ENCODE measurements at regions not wholly inside any gene's neighbourhood (a gene's known extent, or its start where the extent isn't known, plus 50 kb on each side); places are given as distances from the start of the nearest gene placed in this dataset.

GRCh38 chr13:86725105-86725504 lies 925.9 kb upstream of the SLITRK6 start:
- H3K4me2 ChIP-seq (ENCODE audit: insufficient read depth, low read length) = no peak overlapping the region
- intact Hi-C loops (cut with micrococcal nuclease) = no loop called here

More at GRCh38 chr13:86725105-86725504, 925.9 kb upstream of the SLITRK6 start:
- Histone ChIP-seq H3K36me3 (ENCODE audit: control insufficient read depth in 2 of 2, extremely low read depth in 1 of 2, insufficient read depth in 2 of 2, low read length in 2 of 2) (no peaks in the 10 kb centered on the region), H3K27me3 (ENCODE audit: control insufficient read depth in 2 of 2, insufficient read depth in 2 of 2, low read length in 2 of 2) (no peaks in the 10 kb centered on the region), H3K79me2 (ENCODE audit: control insufficient read depth, insufficient read depth, low read length) (no peaks in the 10 kb centered on the region), H3K4me3 (replicated peaks in 1 of 3; ENCODE audit: insufficient read depth in 1 of 3, low read depth in 1 of 3, low read length in 3 of 3) (no peak overlapping the region), H4K20me1 (replicated peaks; ENCODE audit: control insufficient read depth, extremely low read depth, insufficient read depth, low read length) (no peaks in the 10 kb centered on the region), H3K9me1 (replicated peaks; ENCODE audit: control insufficient read depth, extremely low read depth, insufficient read depth, low read length) (no peaks in the 10 kb centered on the region), H3K9ac (replicated peaks; ENCODE audit: extremely low read depth, insufficient read depth, low read length) (no peak overlapping the region), H3K27ac (ENCODE audit: insufficient read depth, low read depth, low read length) (no peak overlapping the region), H3K4me1 (ENCODE audit: control insufficient read depth, extremely low read depth, insufficient read depth, low read length) (no peaks in the 10 kb centered on the region), H3K9me3 (replicated peaks; ENCODE audit: control insufficient read depth, insufficient read depth, low read length) (no peaks in the 10 kb centered on the region), H2AFZ (ENCODE audit: low read depth, low read length) (no peak overlapping the region)
- FAIRE-seq = no peak
- no peak for DNase-seq (ENCODE audit: low read depth, low spot score)
- ChIA-PET POLR2A (no interaction called here), CTCF (no interaction called here)
- no peak for TF ChIP-seq POLR2AphosphoS5 (IDR thresholded peaks at IDR 0.05; ENCODE audit: insufficient read depth, low read depth, low read length)
- no peak for TF ChIP-seq FOS (IDR thresholded peaks at IDR 0.05; ENCODE audit: borderline replicate concordance, insufficient read depth, low read length)
- TF ChIP-seq MAX (IDR thresholded peaks at IDR 0.05; ENCODE audit: insufficient read depth, insufficient read length) = no peak
- no peak for TF ChIP-seq CTCF (IDR thresholded peaks at IDR 0.05; ENCODE audit: extremely low read depth in 1 of 2, insufficient read depth in 1 of 2, low read depth in 1 of 2, low read length in 2 of 2)
- no TSS peak for BruUV-seq (replicated peaks)
- dilution Hi-C loops (cut with MboI; ENCODE audit: extremely low pct_ligation_motif_present, low sequenced_read_pairs) = no loop called here
